Testis (tissue), 2 donors: ENCODE measurements at regions not wholly inside any gene's neighbourhood (a gene's known extent, or its start where the extent isn't known, plus 50 kb on each side); places are given as distances from the start of the nearest gene placed in this dataset.

Experiments
- POLR2A ChIP-seq: fragments of 450-650 bp; IDR thresholded peaks from one replicate; pipeline ENCODE4 v1.6.1; 2017; ENCODE audit warnings: antibody characterized with exemption, mild to moderate bottlenecking, moderate library complexity
- TF ChIP-seq, protein P1 (sequence below), 3 experiments: fragments of 450-650 bp in 2 of 3; fragments of 200-600 bp in 1 of 3; sonication (generic) in 1 of 3; IDR thresholded peaks; one replicate each; pipeline ENCODE4 v1.5.1; 2016 to 2019; ENCODE audit warnings: antibody characterized with exemption in 3 of 3, mild to moderate bottlenecking in 2 of 3, moderate library complexity in 1 of 3

DNA sequence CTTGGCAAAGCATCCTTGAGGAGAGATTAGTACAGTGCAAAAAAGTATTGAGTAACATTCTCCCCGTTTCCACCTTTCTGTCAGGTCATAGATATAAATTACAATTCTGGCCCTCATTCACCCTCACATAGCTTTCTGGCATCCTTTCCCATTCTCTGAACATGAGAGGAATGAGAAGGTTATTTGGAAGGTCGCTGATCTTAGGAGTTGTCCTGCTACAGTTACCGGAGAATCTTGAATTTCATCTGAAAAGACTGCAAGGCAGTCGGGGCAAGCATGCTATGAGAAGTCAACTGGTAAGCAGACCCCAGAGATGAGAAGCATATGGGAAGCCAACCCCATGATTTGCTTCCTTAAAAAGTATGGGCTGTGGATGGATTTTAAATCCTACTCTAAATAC lies 166.7 kb upstream of the CENPW start:
- TF ChIP-seq, protein P1, sequence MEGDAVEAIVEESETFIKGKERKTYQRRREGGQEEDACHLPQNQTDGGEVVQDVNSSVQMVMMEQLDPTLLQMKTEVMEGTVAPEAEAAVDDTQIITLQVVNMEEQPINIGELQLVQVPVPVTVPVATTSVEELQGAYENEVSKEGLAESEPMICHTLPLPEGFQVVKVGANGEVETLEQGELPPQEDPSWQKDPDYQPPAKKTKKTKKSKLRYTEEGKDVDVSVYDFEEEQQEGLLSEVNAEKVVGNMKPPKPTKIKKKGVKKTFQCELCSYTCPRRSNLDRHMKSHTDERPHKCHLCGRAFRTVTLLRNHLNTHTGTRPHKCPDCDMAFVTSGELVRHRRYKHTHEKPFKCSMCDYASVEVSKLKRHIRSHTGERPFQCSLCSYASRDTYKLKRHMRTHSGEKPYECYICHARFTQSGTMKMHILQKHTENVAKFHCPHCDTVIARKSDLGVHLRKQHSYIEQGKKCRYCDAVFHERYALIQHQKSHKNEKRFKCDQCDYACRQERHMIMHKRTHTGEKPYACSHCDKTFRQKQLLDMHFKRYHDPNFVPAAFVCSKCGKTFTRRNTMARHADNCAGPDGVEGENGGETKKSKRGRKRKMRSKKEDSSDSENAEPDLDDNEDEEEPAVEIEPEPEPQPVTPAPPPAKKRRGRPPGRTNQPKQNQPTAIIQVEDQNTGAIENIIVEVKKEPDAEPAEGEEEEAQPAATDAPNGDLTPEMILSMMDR (IDR thresholded peaks at IDR 0.05): no peak
- TF ChIP-seq POLR2A: no peak
